GM18519 (cell line): ENCODE measurements at regions not wholly inside any gene's neighbourhood (a gene's known extent, or its start where the extent isn't known, plus 50 kb on each side); places are given as distances from the start of the nearest gene placed in this dataset.
"Not testable (repeated sequence)": the region's sequence is repeated elsewhere in the genome, so short reads cannot be mapped to it uniquely, and the experiment has no call there.

ENCODE experiments used
- ATAC-seq: cut with Tn5 transposase; IDR thresholded peaks from one replicate; pipeline ENCODE4 v1.9.1; 2021; ENCODE audit warnings: mild to moderate bottlenecking, moderate library complexity; ENCODE audit not compliant: unreplicated experiment, low FRiP score

- ATAC-seq: no peak
Observed at GRCh38 chr10:28137907-28138880, 139.3 kb upstream of the ODAD2 start.

GRCh38 chr10:28135258-28135657, 136.4 kb upstream of the ODAD2 start:
- ATAC-seq: no peak

GRCh38 chr10:28130267-28130666, 131.4 kb upstream of the ODAD2 start:
- ATAC-seq: no peak

GRCh38 chr10:28127881-28128280, 129.0 kb upstream of the ODAD2 start:
- no peak for ATAC-seq

GRCh38 chr10:28125701-28126100, 126.8 kb upstream of the ODAD2 start:
- no peak for ATAC-seq

GRCh38 chr10:28120795-28121194, 121.9 kb upstream of the ODAD2 start:
- ATAC-seq: no peak

GRCh38 chr10:28120043-28120749, 121.3 kb upstream of the ODAD2 start:
- ATAC-seq: no peak

- ATAC-seq: no peak
Observed at GRCh38 chr10:28118985-28119628, 120.2 kb upstream of the ODAD2 start.

GRCh38 chr10:28113202-28113601, 114.3 kb upstream of the ODAD2 start:
- ATAC-seq: no peak

- ATAC-seq: no peak
Observed at GRCh38 chr10:28111712-28112111, 112.8 kb upstream of the ODAD2 start.

- ATAC-seq: no peak
Observed at GRCh38 chr10:28105561-28105960, 106.7 kb upstream of the ODAD2 start.

GRCh38 chr10:28097633-28098032, 98.8 kb upstream of the ODAD2 start:
- no peak for ATAC-seq

GRCh38 chr10:28095791-28096378, 97.0 kb upstream of the ODAD2 start:
- ATAC-seq: no peak

GRCh38 chr10:28094121-28094520, 95.2 kb upstream of the ODAD2 start:
- no peak for ATAC-seq

- no peak for ATAC-seq
Observed at GRCh38 chr10:28091913-28092312, 93.0 kb upstream of the ODAD2 start.

GRCh38 chr10:28090506-28090905, 91.6 kb upstream of the ODAD2 start:
- ATAC-seq: no peak

- ATAC-seq: no peak
Observed at GRCh38 chr10:28089467-28089866, 90.6 kb upstream of the ODAD2 start.

GRCh38 chr10:28087661-28088351, 88.9 kb upstream of the ODAD2 start:
- ATAC-seq: no peak

- ATAC-seq: not testable (repeated sequence)
Observed at GRCh38 chr10:28085760-28086159, 86.9 kb upstream of the ODAD2 start.

- no peak for ATAC-seq
Observed at GRCh38 chr10:28082885-28083284, 84.0 kb upstream of the ODAD2 start.
